ENCODE measurements at regions not wholly inside any gene's neighbourhood (a gene's known extent, or its start where the extent isn't known, plus 50 kb on each side); places are given as distances from the start of the nearest gene placed in this dataset.

DNA sequence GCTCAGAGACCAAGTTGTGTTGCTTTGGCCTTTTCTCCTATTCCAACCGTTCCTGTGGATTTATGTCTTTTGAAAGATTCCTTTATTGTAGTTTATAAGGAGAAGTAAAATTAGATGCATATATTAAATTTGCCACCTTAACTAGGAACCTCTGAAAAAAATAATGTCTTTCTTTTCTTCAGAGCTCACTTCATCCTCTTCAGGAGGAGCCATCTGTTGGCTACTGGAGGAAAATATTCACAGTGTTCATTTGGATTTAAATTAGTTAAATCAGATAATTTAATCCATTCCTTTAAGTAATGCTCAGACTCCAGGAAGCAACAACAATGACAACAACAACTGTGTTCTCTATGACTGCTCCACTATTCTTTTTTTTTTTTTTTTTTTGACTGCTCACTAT lies 164.0 kb downstream of the FASLG start:
- H3K79me2 ChIP-seq (ENCODE audit: low read depth), result no peaks in the 10 kb centered on the region
- ChIA-PET POLR2A (ENCODE audit: unreplicated experiment) (interaction anchor here (0.6 kb wide), 1 partner anchor 110 kb away, joined by 3 read pairs; no protein-coding TSS in a partner anchor), CTCF (no interaction called here)
- H3K27ac ChIP-seq, result no peak overlapping the region
- H3K4me2 ChIP-seq, result no peak overlapping the region
- H3K9me2 ChIP-seq (ENCODE audit: insufficient read depth), result no peaks in the 10 kb centered on the region
- H3K9me3 ChIP-seq (ENCODE audit: insufficient read depth, low read depth), result no peaks in the 10 kb centered on the region
- H3K36me3 ChIP-seq (ENCODE audit: low read depth), result no peaks in the 10 kb centered on the region
- intact Hi-C loops (cut with micrococcal nuclease; ENCODE audit: unreplicated experiment), result no loop called here
- BruUV-seq (replicated peaks), result no TSS peak
- H3K4me3 ChIP-seq, result no peak overlapping the region
- H2AFZ ChIP-seq, result no peak overlapping the region
- H3K4me1 ChIP-seq (replicated peaks; ENCODE audit: insufficient read depth), result no peaks in the 10 kb centered on the region
- H4K20me1 ChIP-seq (ENCODE audit: insufficient read depth), result no peaks in the 10 kb centered on the region
- H3F3A ChIP-seq (ENCODE audit: insufficient read depth, low read depth), result no peaks in the 10 kb centered on the region
- TF ChIP-seq EZH2 (IDR thresholded peaks at IDR 0.05; ENCODE audit: low read depth), result no peak
- no peak for TF ChIP-seq CTCF (conservative IDR thresholded peaks at IDR 0.05)
- H3K27me3 ChIP-seq (ENCODE audit: insufficient read depth, low read depth), result no peaks in the 10 kb centered on the region
- no peak for DNase-seq

DNA sequence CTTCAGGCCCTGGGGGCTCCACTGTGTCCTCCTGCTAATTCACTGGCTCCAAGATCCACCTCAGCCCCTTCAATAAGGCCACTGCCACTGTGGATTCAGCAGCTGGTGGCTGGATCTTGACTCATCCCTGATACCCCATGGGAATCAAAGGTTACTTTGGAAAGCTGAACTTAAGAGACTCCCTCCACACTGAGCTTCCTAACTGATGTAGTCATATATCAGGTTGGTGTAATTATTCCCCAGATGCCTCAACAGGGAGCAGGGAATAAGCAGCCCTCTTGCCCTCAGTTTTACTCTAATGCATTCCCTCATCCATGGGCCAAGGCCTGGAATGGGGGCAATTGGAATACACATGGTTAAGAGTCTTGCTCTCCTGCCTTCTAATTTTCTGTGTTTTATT lies 164.6 kb downstream of the FASLG start:
- no peaks in the 10 kb centered on the region for H3K9me3 ChIP-seq (ENCODE audit: insufficient read depth, low read depth)
- no peak for DNase-seq
- H3K36me3 ChIP-seq (ENCODE audit: low read depth), result no peaks in the 10 kb centered on the region
- no peaks in the 10 kb centered on the region for H4K20me1 ChIP-seq (ENCODE audit: insufficient read depth)
- BruUV-seq (replicated peaks), result no TSS peak
- no peaks in the 10 kb centered on the region for H3K9me2 ChIP-seq (ENCODE audit: insufficient read depth)
- TF ChIP-seq EZH2 (IDR thresholded peaks at IDR 0.05; ENCODE audit: low read depth) (no peak), CTCF (conservative IDR thresholded peaks at IDR 0.05) (no peak)
- no peaks in the 10 kb centered on the region for H3K79me2 ChIP-seq (ENCODE audit: low read depth)
- no peaks in the 10 kb centered on the region for H3F3A ChIP-seq (ENCODE audit: insufficient read depth, low read depth)
- H3K27me3 ChIP-seq (ENCODE audit: insufficient read depth, low read depth), result no peaks in the 10 kb centered on the region
- no peaks in the 10 kb centered on the region for H3K4me1 ChIP-seq (replicated peaks; ENCODE audit: insufficient read depth)
- H2AFZ ChIP-seq, result no peak overlapping the region
- intact Hi-C loops (cut with micrococcal nuclease; ENCODE audit: unreplicated experiment), result no loop called here
- ChIA-PET POLR2A (ENCODE audit: unreplicated experiment) (interaction anchor here (0.6 kb wide), 2 partner anchors 109 to 381 kb away, joined by 3 to 4 read pairs; no protein-coding TSS in a partner anchor), CTCF (no interaction called here)
- H3K27ac ChIP-seq, result no peak overlapping the region
- H3K4me3 ChIP-seq, result no peak overlapping the region
- H3K4me2 ChIP-seq, result no peak overlapping the region

DNA sequence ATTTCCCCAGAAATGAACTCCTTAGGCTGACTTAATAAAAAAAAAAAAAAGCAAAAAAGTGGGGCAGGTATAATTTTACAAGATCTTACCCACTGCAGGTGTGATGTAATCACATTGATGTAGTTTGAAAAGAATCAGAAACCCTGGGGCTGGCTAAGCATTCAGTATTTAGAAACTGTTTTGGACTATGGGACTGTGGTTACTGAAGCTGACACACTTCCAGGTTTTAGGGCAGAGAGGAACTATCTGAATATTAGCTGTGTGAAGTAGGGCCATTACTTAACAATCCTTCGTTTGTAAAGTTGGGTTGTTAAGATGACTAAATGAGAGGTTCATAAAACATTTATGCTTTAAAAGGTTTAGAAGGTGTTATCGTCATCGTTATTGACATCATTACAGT lies 165.3 kb downstream of the FASLG start:
- no peaks in the 10 kb centered on the region for H3F3A ChIP-seq (ENCODE audit: insufficient read depth, low read depth)
- H3K79me2 ChIP-seq (ENCODE audit: low read depth), result no peaks in the 10 kb centered on the region
- BruUV-seq (replicated peaks), result no TSS peak
- H4K20me1 ChIP-seq (ENCODE audit: insufficient read depth), result no peaks in the 10 kb centered on the region
- no peaks in the 10 kb centered on the region for H3K9me3 ChIP-seq (ENCODE audit: insufficient read depth, low read depth)
- no peak overlapping the region for H3K27ac ChIP-seq
- intact Hi-C loops (cut with micrococcal nuclease; ENCODE audit: unreplicated experiment), result no loop called here
- no peak overlapping the region for H3K4me3 ChIP-seq
- no peak for DNase-seq
- no peaks in the 10 kb centered on the region for H3K4me1 ChIP-seq (replicated peaks; ENCODE audit: insufficient read depth)
- TF ChIP-seq CTCF (conservative IDR thresholded peaks at IDR 0.05) (no peak), EZH2 (IDR thresholded peaks at IDR 0.05; ENCODE audit: low read depth) (no peak)
- H3K36me3 ChIP-seq (ENCODE audit: low read depth), result no peaks in the 10 kb centered on the region
- no peak overlapping the region for H2AFZ ChIP-seq
- ChIA-PET CTCF (no interaction called here), POLR2A (ENCODE audit: unreplicated experiment) (no interaction called here)
- H3K9me2 ChIP-seq (ENCODE audit: insufficient read depth), result no peaks in the 10 kb centered on the region
- H3K27me3 ChIP-seq (ENCODE audit: insufficient read depth, low read depth), result no peaks in the 10 kb centered on the region
- H3K4me2 ChIP-seq, result no peak overlapping the region
